ENCODE measurements at regions not wholly inside any gene's neighbourhood (a gene's known extent, or its start where the extent isn't known, plus 50 kb on each side); places are given as distances from the start of the nearest gene placed in this dataset.

GRCh38 chr6:93825950-93826349 is 406.6 kb upstream of the EPHA7 start:
- DNase-seq: no peak

- no peak for DNase-seq
Measured at GRCh38 chr6:93823489-93823888, 404.1 kb upstream of the EPHA7 start.

GRCh38 chr6:93822434-93823265 is 403.3 kb upstream of the EPHA7 start:
- DNase-seq: no peak

GRCh38 chr6:93821953-93822352 is 402.6 kb upstream of the EPHA7 start:
- DNase-seq: no peak

GRCh38 chr6:93820465-93821082 is 401.2 kb upstream of the EPHA7 start:
- no peak for DNase-seq

- DNase-seq: no peak
Measured at GRCh38 chr6:93819189-93819588, 399.8 kb upstream of the EPHA7 start.

- DNase-seq: no peak
Measured at GRCh38 chr6:93817937-93818336, 398.6 kb upstream of the EPHA7 start.

GRCh38 chr6:93806409-93807270 is 387.3 kb upstream of the EPHA7 start:
- DNase-seq: no peak

GRCh38 chr6:93801101-93801847 is 381.9 kb upstream of the EPHA7 start:
- no peak for DNase-seq

GRCh38 chr6:93799226-93799625 is 379.9 kb upstream of the EPHA7 start:
- no peak for DNase-seq

GRCh38 chr6:93794166-93794565 is 374.8 kb upstream of the EPHA7 start:
- DNase-seq: no peak

- no peak for DNase-seq
Measured at GRCh38 chr6:93792746-93793145, 373.4 kb upstream of the EPHA7 start.

GRCh38 chr6:93790981-93791380 is 371.6 kb upstream of the EPHA7 start:
- DNase-seq: no peak

- no peak for DNase-seq
Measured at GRCh38 chr6:93789532-93789931, 370.2 kb upstream of the EPHA7 start.

GRCh38 chr6:93787841-93788240 is 368.5 kb upstream of the EPHA7 start:
- DNase-seq: no peak

- no peak for DNase-seq
Measured at GRCh38 chr6:93786474-93787330, 367.3 kb upstream of the EPHA7 start.

- no peak for DNase-seq
Measured at GRCh38 chr6:93785694-93786030, 366.3 kb upstream of the EPHA7 start.

- DNase-seq: peak; percentile 73
Measured at GRCh38 chr6:93784794-93785693, 365.7 kb upstream of the EPHA7 start.

- no peak for DNase-seq
Measured at GRCh38 chr6:93779086-93779841, 359.9 kb upstream of the EPHA7 start.

GRCh38 chr6:93759190-93759589 is 339.8 kb upstream of the EPHA7 start:
- DNase-seq: no peak
